ENCODE measurements at regions not wholly inside any gene's neighbourhood (a gene's known extent, or its start where the extent isn't known, plus 50 kb on each side); places are given as distances from the start of the nearest gene placed in this dataset.
A peak's percentile ranks its signal among the peaks of the same experiment; 100 is the strongest.
"Not testable (repeated sequence)": the region's sequence is repeated elsewhere in the genome, so short reads cannot be mapped to it uniquely, and the experiment has no call there.

DNA sequence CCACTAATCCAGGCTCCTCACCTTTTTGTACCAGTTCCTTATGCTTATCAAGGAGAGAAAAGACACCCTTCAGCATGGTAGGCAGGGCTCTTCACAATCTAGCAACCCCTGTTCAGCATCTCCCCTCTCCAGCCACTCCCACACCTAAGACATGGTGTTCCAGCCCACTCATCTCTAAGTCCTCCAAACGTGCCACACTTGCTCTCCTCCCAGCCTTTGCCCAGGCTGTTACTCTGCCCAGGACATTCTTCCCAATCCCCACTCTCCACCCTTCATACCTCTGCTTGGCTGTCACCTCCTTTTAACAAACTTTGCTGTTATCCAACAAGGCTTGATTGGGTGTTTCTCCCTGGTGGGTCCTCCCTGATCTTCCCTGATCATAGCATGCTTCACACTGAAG is 270.6 kb upstream of the CHAC2 start:
- no peak for ATAC-seq (ENCODE audit: low FRiP score)
- no peak for DNase-seq (ENCODE audit: low spot score)
- TF ChIP-seq, protein P1, sequence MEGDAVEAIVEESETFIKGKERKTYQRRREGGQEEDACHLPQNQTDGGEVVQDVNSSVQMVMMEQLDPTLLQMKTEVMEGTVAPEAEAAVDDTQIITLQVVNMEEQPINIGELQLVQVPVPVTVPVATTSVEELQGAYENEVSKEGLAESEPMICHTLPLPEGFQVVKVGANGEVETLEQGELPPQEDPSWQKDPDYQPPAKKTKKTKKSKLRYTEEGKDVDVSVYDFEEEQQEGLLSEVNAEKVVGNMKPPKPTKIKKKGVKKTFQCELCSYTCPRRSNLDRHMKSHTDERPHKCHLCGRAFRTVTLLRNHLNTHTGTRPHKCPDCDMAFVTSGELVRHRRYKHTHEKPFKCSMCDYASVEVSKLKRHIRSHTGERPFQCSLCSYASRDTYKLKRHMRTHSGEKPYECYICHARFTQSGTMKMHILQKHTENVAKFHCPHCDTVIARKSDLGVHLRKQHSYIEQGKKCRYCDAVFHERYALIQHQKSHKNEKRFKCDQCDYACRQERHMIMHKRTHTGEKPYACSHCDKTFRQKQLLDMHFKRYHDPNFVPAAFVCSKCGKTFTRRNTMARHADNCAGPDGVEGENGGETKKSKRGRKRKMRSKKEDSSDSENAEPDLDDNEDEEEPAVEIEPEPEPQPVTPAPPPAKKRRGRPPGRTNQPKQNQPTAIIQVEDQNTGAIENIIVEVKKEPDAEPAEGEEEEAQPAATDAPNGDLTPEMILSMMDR (IDR thresholded peaks at IDR 0.05), result no peak

DNA sequence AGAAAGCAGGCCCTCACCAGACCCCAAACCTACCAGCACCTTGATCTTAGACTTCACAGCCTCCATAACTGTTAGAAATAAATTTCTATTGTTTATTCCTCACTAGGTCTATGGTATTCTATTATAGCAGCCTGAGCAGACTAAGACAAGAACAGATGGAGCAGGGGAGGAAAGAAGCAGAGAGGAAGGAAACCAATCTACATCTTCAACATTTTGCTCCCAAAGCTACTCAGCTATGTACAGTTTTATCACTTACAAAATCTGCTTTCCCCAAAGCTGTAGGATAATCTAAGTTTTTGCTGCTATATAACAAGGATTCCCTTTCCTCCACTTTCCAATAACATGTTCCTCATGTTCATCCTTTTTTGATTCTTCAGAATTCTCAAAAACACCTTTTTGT is 274.4 kb upstream of the CHAC2 start:
- TF ChIP-seq, protein P1 (IDR thresholded peaks at IDR 0.05), result no peak
- ATAC-seq (ENCODE audit: low FRiP score) (no peak), DNase-seq (ENCODE audit: low spot score) (no peak)

DNA sequence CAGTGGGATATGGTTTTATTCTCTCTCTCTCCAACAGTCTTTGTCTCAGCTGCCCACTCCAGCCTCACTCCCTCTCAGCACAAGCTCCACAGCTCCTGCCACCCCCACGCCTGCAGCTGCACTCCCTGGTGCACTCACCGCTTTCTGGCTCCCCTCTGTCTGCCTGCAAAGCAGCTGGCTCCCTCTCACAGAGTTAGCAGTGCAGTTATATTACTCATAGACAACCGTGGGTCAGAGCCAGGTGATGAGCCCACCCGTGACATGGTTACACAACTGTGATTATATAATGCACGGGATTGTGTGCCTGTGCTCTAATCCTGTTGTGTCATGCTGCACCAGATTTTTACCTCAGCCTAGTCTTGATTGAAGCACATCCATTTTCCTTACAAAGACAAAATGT is 276.9 kb upstream of the CHAC2 start:
- TF ChIP-seq, protein P1 (IDR thresholded peaks at IDR 0.05), result no peak
- peak; percentile 99 for ATAC-seq (ENCODE audit: low FRiP score)
- DNase-seq (ENCODE audit: low spot score), result peak; percentile 39

DNA sequence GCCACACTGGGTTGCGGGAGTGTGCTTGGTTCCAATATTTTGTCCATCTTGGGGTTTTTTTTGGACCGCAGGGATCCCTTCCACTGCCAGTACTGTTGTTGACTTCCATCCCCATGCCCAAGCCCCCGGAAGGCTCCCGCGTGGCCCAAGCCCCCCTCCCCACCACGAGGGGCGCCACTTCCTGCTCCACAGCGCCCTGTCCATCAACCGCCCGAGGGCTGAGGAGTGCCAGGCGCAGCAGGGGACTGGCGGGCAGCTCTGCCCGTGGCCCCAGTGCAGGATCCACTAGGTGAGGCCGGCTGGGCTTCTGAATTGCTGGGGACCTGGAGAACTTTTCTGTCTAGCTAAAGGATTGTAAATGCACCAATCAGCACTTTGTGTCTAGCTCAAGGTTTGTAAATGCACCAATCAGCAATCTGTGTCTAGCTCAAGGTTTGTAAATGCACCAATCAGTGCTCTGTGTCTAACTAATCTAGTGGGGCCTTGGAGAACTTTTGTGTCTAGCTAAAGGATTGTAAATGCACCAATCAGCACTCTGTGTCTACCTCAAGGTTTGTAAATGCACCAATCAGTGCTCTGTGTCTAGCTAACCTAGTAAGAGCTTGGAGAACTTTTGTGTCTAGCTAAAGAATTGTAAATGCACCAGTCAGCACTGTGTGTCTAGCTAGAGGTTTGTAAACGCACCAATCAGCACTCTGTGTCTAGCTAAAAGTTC is 281.3 kb upstream of the CHAC2 start:
- DNase-seq (ENCODE audit: low spot score); ATAC-seq (ENCODE audit: low FRiP score): not testable (repeated sequence)

DNA sequence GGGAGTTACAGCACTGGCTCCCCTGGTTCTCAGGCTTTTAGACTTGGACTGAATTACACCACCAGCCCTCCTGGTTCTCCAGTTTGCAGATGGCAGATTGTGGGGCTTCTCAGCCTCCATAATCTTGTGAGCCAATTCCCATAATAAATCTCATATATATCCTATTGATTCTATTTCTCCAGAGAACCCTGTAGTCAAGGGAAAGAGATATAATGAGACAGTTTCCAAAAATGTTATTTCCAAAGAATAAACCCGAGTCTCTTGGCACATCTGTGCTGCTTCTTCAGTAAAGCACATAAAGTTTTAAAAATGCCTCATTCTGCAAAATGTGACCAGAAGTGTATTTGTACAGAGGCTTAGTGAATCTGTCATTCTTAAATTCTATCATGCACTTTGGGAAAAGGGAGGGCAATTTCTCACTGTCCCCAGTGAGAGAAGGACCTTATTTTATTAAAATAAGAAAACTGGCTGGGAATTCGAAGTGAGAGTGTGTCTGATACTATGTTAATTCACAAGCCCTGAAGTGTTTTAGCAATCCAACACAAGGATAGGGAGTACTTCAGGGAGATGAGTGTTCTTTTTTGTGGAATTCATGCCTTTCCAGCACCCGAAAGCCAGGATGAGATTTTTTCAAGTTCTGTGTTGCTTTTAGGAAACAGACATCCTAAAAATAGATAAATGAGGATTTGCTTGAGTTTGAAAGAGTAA is 282.4 kb upstream of the CHAC2 start:
- DNase-seq (ENCODE audit: low spot score), result no peak
- TF ChIP-seq, protein P1 (IDR thresholded peaks at IDR 0.05), result no peak
- ATAC-seq (ENCODE audit: low FRiP score), result no peak

DNA sequence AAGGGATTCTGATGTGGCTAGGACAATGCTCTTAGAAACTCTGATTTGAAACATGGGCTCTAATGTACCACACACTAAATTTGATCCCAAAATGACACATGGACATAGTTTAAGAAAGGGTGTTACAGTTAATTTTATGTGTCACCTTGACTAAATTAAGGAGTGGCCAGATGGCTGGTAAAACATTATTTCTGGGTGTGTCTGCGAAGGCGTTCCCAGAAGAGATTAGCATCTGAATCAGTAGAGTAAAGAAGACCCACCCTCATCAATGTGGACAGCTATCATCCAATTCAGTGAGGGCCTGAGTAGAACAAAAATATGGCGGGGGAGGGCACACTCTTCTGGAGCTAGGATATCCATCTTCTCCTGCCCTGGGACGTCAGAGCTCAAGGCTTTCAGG is 283.1 kb upstream of the CHAC2 start:
- DNase-seq (ENCODE audit: low spot score) (no peak), ATAC-seq (ENCODE audit: low FRiP score) (no peak)
- TF ChIP-seq, protein P1 (IDR thresholded peaks at IDR 0.05), result no peak

DNA sequence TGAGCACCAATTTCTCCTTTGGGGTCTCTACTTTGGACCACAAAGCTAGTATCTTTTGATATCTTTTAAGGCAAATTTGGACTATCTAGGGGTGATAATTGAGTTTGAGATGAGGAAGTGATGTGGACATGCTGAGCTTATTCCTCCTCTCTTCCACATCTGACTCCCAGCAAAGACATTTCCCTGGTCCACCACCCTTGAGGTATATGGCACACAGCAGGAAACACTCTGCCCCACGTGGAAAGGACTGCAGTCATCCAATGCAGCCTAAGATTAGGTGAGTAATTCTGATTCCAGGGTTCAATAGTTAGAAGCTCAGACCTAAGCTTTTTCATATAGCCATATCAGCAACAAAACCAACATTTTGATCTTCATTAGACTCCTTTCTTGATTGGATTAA is 290.1 kb upstream of the CHAC2 start:
- no peak for ATAC-seq (ENCODE audit: low FRiP score)
- TF ChIP-seq, protein P1 (IDR thresholded peaks at IDR 0.05), result no peak

More for the DNA sequence above, 290.1 kb upstream of the CHAC2 start:
- DNase-seq (ENCODE audit: low spot score), result no peak

All from omental fat pad (tissue), 3 donors.